Erythroblast (primary cell): ENCODE measurements at regions not wholly inside any gene's neighbourhood (a gene's known extent, or its start where the extent isn't known, plus 50 kb on each side); places are given as distances from the start of the nearest gene placed in this dataset.
"Not testable (repeated sequence)": the region's sequence is repeated elsewhere in the genome, so short reads cannot be mapped to it uniquely, and the experiment has no call there.

Experiments
- GATA1 ChIP-seq: IDR thresholded peaks from 2 replicates; pipeline ENCODE4 v1.6.1; 2011; ENCODE audit warnings: low read depth, mild to moderate bottlenecking, control low read depth, low read length, moderate library complexity
- POLR2A ChIP-seq: IDR thresholded peaks from 2 replicates; pipeline ENCODE4 v1.6.1; 2011; ENCODE audit warnings: mild to moderate bottlenecking, low read length

DNA sequence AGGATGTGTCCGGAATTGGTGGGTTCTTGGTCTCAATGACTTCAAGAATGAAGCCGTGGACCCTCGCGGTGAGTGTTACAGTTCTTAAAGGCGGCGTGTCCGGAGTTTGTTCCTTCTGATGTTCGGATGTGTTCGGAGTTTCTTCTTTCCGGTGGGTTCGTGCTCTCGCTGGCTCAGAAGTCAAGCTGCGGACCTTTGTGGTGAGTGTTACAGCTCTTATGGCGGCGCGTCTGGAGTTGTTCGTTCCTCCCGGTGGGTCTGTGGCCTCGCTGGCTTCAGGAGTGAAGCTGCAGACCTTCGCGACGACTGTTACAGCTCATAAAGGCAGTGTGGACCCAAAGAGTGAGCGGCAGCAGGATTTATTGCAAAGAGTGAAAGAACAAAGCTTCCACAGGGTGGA, 64.6 kb upstream of the CD28 start:
- TF ChIP-seq POLR2A, GATA1: not testable (repeated sequence)
